ENCODE measurements at regions not wholly inside any gene's neighbourhood (a gene's known extent, or its start where the extent isn't known, plus 50 kb on each side); places are given as distances from the start of the nearest gene placed in this dataset.
"Not testable (repeated sequence)": the region's sequence is repeated elsewhere in the genome, so short reads cannot be mapped to it uniquely, and the experiment has no call there.

- Histone ChIP-seq H3K4me1 (no peaks in the 10 kb centered on the region), H3K36me3 (no peaks in the 10 kb centered on the region), H3K27ac (no peak overlapping the region), H3K9me3 (replicated peaks) (no peaks in the 10 kb centered on the region), H3K27me3 (no peaks in the 10 kb centered on the region), H3K4me3 (no peak overlapping the region)
- no peak for DNase-seq
Observed at GRCh38 chr10:71011141-71011540, 122.8 kb upstream of the PCBD1 start.

- Histone ChIP-seq H3K9me3 (replicated peaks) (no peaks in the 10 kb centered on the region), H3K36me3 (no peaks in the 10 kb centered on the region), H3K4me1 (no peaks in the 10 kb centered on the region), H3K27ac (no peak overlapping the region), H3K27me3 (no peaks in the 10 kb centered on the region), H3K4me3 (no peak overlapping the region)
- DNase-seq = no peak
Observed at GRCh38 chr10:71014021-71014805, 125.8 kb upstream of the PCBD1 start.

GRCh38 chr10:71015674-71016073, 127.3 kb upstream of the PCBD1 start:
- Histone ChIP-seq H3K4me3 (no peak overlapping the region), H3K27me3 (no peaks in the 10 kb centered on the region), H3K27ac (no peak overlapping the region), H3K4me1 (no peaks in the 10 kb centered on the region), H3K9me3 (replicated peaks) (no peaks in the 10 kb centered on the region), H3K36me3 (no peaks in the 10 kb centered on the region)
- DNase-seq = no peak

GRCh38 chr10:71020061-71020460, 131.7 kb upstream of the PCBD1 start:
- H3K4me3 ChIP-seq; H3K4me1 ChIP-seq; H3K27me3 ChIP-seq; H3K27ac ChIP-seq; H3K9me3 ChIP-seq (replicated peaks); H3K36me3 ChIP-seq; DNase-seq: not testable (repeated sequence)

GRCh38 chr10:71021402-71021801, 133.0 kb upstream of the PCBD1 start:
- H3K4me3 ChIP-seq = no peak overlapping the region
- H3K9me3 ChIP-seq (replicated peaks) = no peaks in the 10 kb centered on the region
- H3K4me1 ChIP-seq = no peaks in the 10 kb centered on the region
- no peaks in the 10 kb centered on the region for H3K36me3 ChIP-seq
- DNase-seq = no peak
- no peaks in the 10 kb centered on the region for H3K27me3 ChIP-seq
- H3K27ac ChIP-seq = no peak overlapping the region

GRCh38 chr10:71023704-71024283, 135.4 kb upstream of the PCBD1 start:
- H3K27me3 ChIP-seq = no peaks in the 10 kb centered on the region
- no peak overlapping the region for H3K27ac ChIP-seq
- DNase-seq = no peak
- no peaks in the 10 kb centered on the region for H3K9me3 ChIP-seq (replicated peaks)
- no peaks in the 10 kb centered on the region for H3K4me1 ChIP-seq
- H3K4me3 ChIP-seq = no peak overlapping the region
- no peaks in the 10 kb centered on the region for H3K36me3 ChIP-seq

GRCh38 chr10:71024490-71024889, 136.1 kb upstream of the PCBD1 start:
- Histone ChIP-seq H3K27me3 (no peaks in the 10 kb centered on the region), H3K4me3 (no peak overlapping the region), H3K27ac (no peak overlapping the region), H3K36me3 (no peaks in the 10 kb centered on the region), H3K9me3 (replicated peaks) (no peaks in the 10 kb centered on the region), H3K4me1 (no peaks in the 10 kb centered on the region)
- no peak for DNase-seq

GRCh38 chr10:71025535-71025934, 137.2 kb upstream of the PCBD1 start:
- DNase-seq = no peak
- H3K4me3 ChIP-seq = no peak overlapping the region
- no peak overlapping the region for H3K27ac ChIP-seq
- H3K4me1 ChIP-seq = no peaks in the 10 kb centered on the region
- H3K27me3 ChIP-seq = no peaks in the 10 kb centered on the region
- no peaks in the 10 kb centered on the region for H3K9me3 ChIP-seq (replicated peaks)
- H3K36me3 ChIP-seq = no peaks in the 10 kb centered on the region

GRCh38 chr10:71028066-71028465, 139.7 kb upstream of the PCBD1 start:
- H3K27me3 ChIP-seq = no peaks in the 10 kb centered on the region
- no peak overlapping the region for H3K27ac ChIP-seq
- no peak for DNase-seq
- H3K4me1 ChIP-seq = no peaks in the 10 kb centered on the region
- no peak overlapping the region for H3K4me3 ChIP-seq
- no peaks in the 10 kb centered on the region for H3K9me3 ChIP-seq (replicated peaks)
- no peaks in the 10 kb centered on the region for H3K36me3 ChIP-seq

GRCh38 chr10:71029411-71029892, 141.1 kb upstream of the PCBD1 start:
- Histone ChIP-seq H3K4me3 (no peak overlapping the region), H3K9me3 (replicated peaks) (no peaks in the 10 kb centered on the region), H3K27ac (no peak overlapping the region), H3K36me3 (no peaks in the 10 kb centered on the region), H3K4me1 (no peaks in the 10 kb centered on the region), H3K27me3 (no peaks in the 10 kb centered on the region)
- no peak for DNase-seq

- H3K36me3 ChIP-seq = no peaks in the 10 kb centered on the region
- no peaks in the 10 kb centered on the region for H3K4me1 ChIP-seq
- H3K27ac ChIP-seq = no peak overlapping the region
- no peak overlapping the region for H3K4me3 ChIP-seq
- no peak for DNase-seq
- no peaks in the 10 kb centered on the region for H3K9me3 ChIP-seq (replicated peaks)
- H3K27me3 ChIP-seq = no peaks in the 10 kb centered on the region
Observed at GRCh38 chr10:71029907-71030306, 141.5 kb upstream of the PCBD1 start.

- Histone ChIP-seq H3K27me3 (no peaks in the 10 kb centered on the region), H3K4me3 (no peak overlapping the region), H3K9me3 (replicated peaks) (no peaks in the 10 kb centered on the region), H3K36me3 (no peaks in the 10 kb centered on the region), H3K4me1 (no peaks in the 10 kb centered on the region), H3K27ac (no peak overlapping the region)
- no peak for DNase-seq
Observed at GRCh38 chr10:71031026-71031425, 142.7 kb upstream of the PCBD1 start.

GRCh38 chr10:71031603-71032002, 143.2 kb upstream of the PCBD1 start:
- Histone ChIP-seq H3K9me3 (replicated peaks) (no peaks in the 10 kb centered on the region), H3K36me3 (no peaks in the 10 kb centered on the region), H3K4me3 (no peak overlapping the region), H3K27me3 (no peaks in the 10 kb centered on the region), H3K27ac (no peak overlapping the region), H3K4me1 (no peaks in the 10 kb centered on the region)
- peak; percentile 51 to 62 for DNase-seq

GRCh38 chr10:71032887-71033286, 144.5 kb upstream of the PCBD1 start:
- Histone ChIP-seq H3K36me3 (no peaks in the 10 kb centered on the region), H3K4me1 (no peaks in the 10 kb centered on the region), H3K27ac (no peak overlapping the region), H3K27me3 (no peaks in the 10 kb centered on the region), H3K9me3 (replicated peaks) (no peaks in the 10 kb centered on the region), H3K4me3 (no peak overlapping the region)
- DNase-seq = no peak

- Histone ChIP-seq H3K4me1 (no peaks in the 10 kb centered on the region), H3K9me3 (replicated peaks) (no peaks in the 10 kb centered on the region), H3K36me3 (no peaks in the 10 kb centered on the region), H3K27me3 (no peaks in the 10 kb centered on the region), H3K4me3 (no peak overlapping the region), H3K27ac (no peak overlapping the region)
- DNase-seq = no peak
Observed at GRCh38 chr10:71033396-71033980, 145.1 kb upstream of the PCBD1 start.

Measured in SJCRH30 (cell line).